OCI-LY1 (cell line): ENCODE measurements at regions not wholly inside any gene's neighbourhood (a gene's known extent, or its start where the extent isn't known, plus 50 kb on each side); places are given as distances from the start of the nearest gene placed in this dataset.

Experiments used
- H2AFZ ChIP-seq: fragments of 200-600 bp; sonication (generic), shearing (Covaris generic); 2 replicates; pipeline ENCODE4 v1.6.0; 2014; ENCODE audit warnings: antibody characterized with exemption, mild to moderate bottlenecking, low read length
- H3F3A ChIP-seq: fragments of 200-600 bp; sonication (generic), shearing (Covaris generic); 2 replicates; pipeline ENCODE4 v1.6.0; 2014; ENCODE audit warnings: mild to moderate bottlenecking, antibody characterized with exemption, low read length, moderate library complexity; ENCODE audit not compliant: insufficient read depth
- H3K27ac ChIP-seq: fragments of 200-600 bp; sonication (generic); 2 replicates; pipeline ENCODE4 v1.5.1; 2014; ENCODE audit warnings: low read length, mixed run types, mild to moderate bottlenecking, low read depth; ENCODE audit not compliant: poor library complexity, severe bottlenecking
- H3K27me3 ChIP-seq: fragments of 200-600 bp; sonication (generic); 2 replicates; pipeline ENCODE4 v1.6.0; 2014; ENCODE audit warnings: antibody characterized with exemption, mild to moderate bottlenecking, low read length, moderate library complexity; ENCODE audit not compliant: insufficient read depth
- H3K36me3 ChIP-seq: fragments of 200-600 bp; sonication (generic); 2 replicates; pipeline ENCODE4 v1.6.1; 2014; ENCODE audit warnings: mild to moderate bottlenecking, antibody characterized with exemption, low read length, moderate library complexity, mixed read lengths; ENCODE audit not compliant: insufficient read depth
- H3K4me1 ChIP-seq: fragments of 200-600 bp; sonication (generic); 2 replicates; pipeline ENCODE4 v1.5.1; 2014; ENCODE audit warnings: mild to moderate bottlenecking, low read length, moderate library complexity; ENCODE audit not compliant: insufficient read depth, severe bottlenecking
- H3K4me2 ChIP-seq: fragments of 200-600 bp; sonication (generic), shearing (Covaris generic); 2 replicates; pipeline ENCODE4 v1.6.1; 2014; ENCODE audit warnings: low read length
- H3K4me3 ChIP-seq: fragments of 200-600 bp; sonication (generic); 2 replicates; pipeline ENCODE4 v1.5.1; 2014; ENCODE audit warnings: low read length, low read depth, mild to moderate bottlenecking, mixed read lengths; ENCODE audit not compliant: poor library complexity, severe bottlenecking
- H3K79me2 ChIP-seq: fragments of 200-600 bp; shearing (Covaris generic); 2 replicates; pipeline ENCODE4 v1.6.1; 2016; ENCODE audit warnings: mixed run types, low read length, mixed read lengths; ENCODE audit not compliant: insufficient read depth
- H3K9ac ChIP-seq: fragments of 200-600 bp; sonication (generic), shearing (Covaris generic); 2 replicates; pipeline ENCODE4 v1.6.1; 2014; ENCODE audit warnings: mild to moderate bottlenecking, low read length, mixed read lengths
- H3K9me2 ChIP-seq: fragments of 200-600 bp; sonication (generic), shearing (Covaris generic); 2 replicates; pipeline ENCODE4 v1.6.1; 2014; ENCODE audit warnings: low read depth, mild to moderate bottlenecking, low read length, mixed read lengths
- H3K9me3 ChIP-seq: fragments of 200-600 bp; shearing (Covaris generic); 2 replicates; pipeline ENCODE4 v1.6.1; 2014; ENCODE audit warnings: low read length, mixed read lengths
- H4K20me1 ChIP-seq: fragments of 200-600 bp; sonication (generic), shearing (Covaris generic); 2 replicates; pipeline ENCODE4 v1.6.0; 2016; ENCODE audit warnings: mild to moderate bottlenecking, low read length; ENCODE audit not compliant: insufficient read depth
- EZH2 ChIP-seq: fragments of 200-600 bp; sonication (generic), shearing (Covaris generic); IDR thresholded peaks from 2 replicates; pipeline ENCODE4 v1.8.0; 2017; ENCODE audit warnings: borderline replicate concordance, mixed run types, mild to moderate bottlenecking, antibody characterized with exemption, low read length, moderate library complexity, mixed read lengths
- TF ChIP-seq, protein P1 (sequence below): fragments of 200-600 bp; sonication (generic), shearing (Covaris generic); IDR thresholded peaks from 2 replicates; pipeline ENCODE4 v1.5.1; 2017; ENCODE audit warnings: mild to moderate bottlenecking, antibody characterized with exemption, low read length, moderate library complexity, mixed read lengths

DNA sequence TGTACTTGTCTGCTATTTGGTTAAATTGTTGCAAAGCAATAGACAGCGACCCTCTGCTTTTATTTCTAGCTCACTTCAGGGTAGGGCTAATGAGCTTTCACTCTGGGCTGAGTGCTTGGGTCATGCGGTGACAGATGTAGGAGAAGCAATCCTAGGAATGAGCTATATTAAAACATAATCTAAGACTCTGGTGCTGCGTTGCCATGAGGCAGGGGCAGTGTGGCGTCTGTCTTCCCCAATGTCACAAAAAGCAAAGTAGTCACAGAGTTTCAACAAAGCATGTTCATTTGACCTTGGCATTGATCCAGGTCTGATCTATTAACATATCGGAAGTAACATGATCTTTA is 55.5 kb upstream of the GRAMD1B start:
- Histone ChIP-seq H2AFZ (no peak overlapping the region), H3K4me1 (no peaks in the 10 kb centered on the region), H3K27ac (no peak overlapping the region), H3K9me2 (no peaks in the 10 kb centered on the region), H4K20me1 (no peaks in the 10 kb centered on the region), H3K9me3 (no peaks in the 10 kb centered on the region), H3K4me2 (no peak overlapping the region), H3K36me3 (no peaks in the 10 kb centered on the region), H3K4me3 (no peak overlapping the region), H3K79me2 (no peaks in the 10 kb centered on the region), H3K27me3 (no peaks in the 10 kb centered on the region), H3F3A (no peaks in the 10 kb centered on the region), H3K9ac (no peak overlapping the region)
- TF ChIP-seq EZH2: no peak
- TF ChIP-seq, protein P1, sequence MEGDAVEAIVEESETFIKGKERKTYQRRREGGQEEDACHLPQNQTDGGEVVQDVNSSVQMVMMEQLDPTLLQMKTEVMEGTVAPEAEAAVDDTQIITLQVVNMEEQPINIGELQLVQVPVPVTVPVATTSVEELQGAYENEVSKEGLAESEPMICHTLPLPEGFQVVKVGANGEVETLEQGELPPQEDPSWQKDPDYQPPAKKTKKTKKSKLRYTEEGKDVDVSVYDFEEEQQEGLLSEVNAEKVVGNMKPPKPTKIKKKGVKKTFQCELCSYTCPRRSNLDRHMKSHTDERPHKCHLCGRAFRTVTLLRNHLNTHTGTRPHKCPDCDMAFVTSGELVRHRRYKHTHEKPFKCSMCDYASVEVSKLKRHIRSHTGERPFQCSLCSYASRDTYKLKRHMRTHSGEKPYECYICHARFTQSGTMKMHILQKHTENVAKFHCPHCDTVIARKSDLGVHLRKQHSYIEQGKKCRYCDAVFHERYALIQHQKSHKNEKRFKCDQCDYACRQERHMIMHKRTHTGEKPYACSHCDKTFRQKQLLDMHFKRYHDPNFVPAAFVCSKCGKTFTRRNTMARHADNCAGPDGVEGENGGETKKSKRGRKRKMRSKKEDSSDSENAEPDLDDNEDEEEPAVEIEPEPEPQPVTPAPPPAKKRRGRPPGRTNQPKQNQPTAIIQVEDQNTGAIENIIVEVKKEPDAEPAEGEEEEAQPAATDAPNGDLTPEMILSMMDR: no peak

- no peaks in the 10 kb centered on the region for H3F3A ChIP-seq
- no peaks in the 10 kb centered on the region for H3K27me3 ChIP-seq
- no peaks in the 10 kb centered on the region for H3K9me3 ChIP-seq
- H3K4me1 ChIP-seq: no peaks in the 10 kb centered on the region
- H4K20me1 ChIP-seq: no peaks in the 10 kb centered on the region
- H2AFZ ChIP-seq: no peak overlapping the region
- no peaks in the 10 kb centered on the region for H3K9me2 ChIP-seq
- H3K4me2 ChIP-seq: no peak overlapping the region
- no peak overlapping the region for H3K27ac ChIP-seq
- H3K9ac ChIP-seq: no peak overlapping the region
- H3K36me3 ChIP-seq: no peaks in the 10 kb centered on the region
- H3K79me2 ChIP-seq: no peaks in the 10 kb centered on the region
- TF ChIP-seq EZH2: no peak
- TF ChIP-seq, protein P1: no peak
- no peak overlapping the region for H3K4me3 ChIP-seq
Measured at GRCh38 chr11:123373754-123374621, 56.1 kb upstream of the GRAMD1B start.

- Histone ChIP-seq H4K20me1 (no peaks in the 10 kb centered on the region), H3K27me3 (no peaks in the 10 kb centered on the region), H3K4me3 (no peak overlapping the region), H3K27ac (no peak overlapping the region), H3F3A (no peaks in the 10 kb centered on the region), H3K9me2 (no peaks in the 10 kb centered on the region), H3K4me2 (no peak overlapping the region), H3K79me2 (no peaks in the 10 kb centered on the region), H3K9me3 (no peaks in the 10 kb centered on the region), H2AFZ (no peak overlapping the region), H3K9ac (no peak overlapping the region), H3K4me1 (no peaks in the 10 kb centered on the region), H3K36me3 (no peaks in the 10 kb centered on the region)
- no peak for TF ChIP-seq EZH2
- TF ChIP-seq, protein P1: no peak
Measured at GRCh38 chr11:123371506-123372297, 58.4 kb upstream of the GRAMD1B start.
